EH (cell line): ENCODE measurements at regions not wholly inside any gene's neighbourhood (a gene's known extent, or its start where the extent isn't known, plus 50 kb on each side); places are given as distances from the start of the nearest gene placed in this dataset.

ENCODE experiments used
- DNase-seq: peaks from one replicate; pipeline ENCODE4 v3.0.0-alpha.2; 2015; ENCODE audit warnings: low read depth

DNA sequence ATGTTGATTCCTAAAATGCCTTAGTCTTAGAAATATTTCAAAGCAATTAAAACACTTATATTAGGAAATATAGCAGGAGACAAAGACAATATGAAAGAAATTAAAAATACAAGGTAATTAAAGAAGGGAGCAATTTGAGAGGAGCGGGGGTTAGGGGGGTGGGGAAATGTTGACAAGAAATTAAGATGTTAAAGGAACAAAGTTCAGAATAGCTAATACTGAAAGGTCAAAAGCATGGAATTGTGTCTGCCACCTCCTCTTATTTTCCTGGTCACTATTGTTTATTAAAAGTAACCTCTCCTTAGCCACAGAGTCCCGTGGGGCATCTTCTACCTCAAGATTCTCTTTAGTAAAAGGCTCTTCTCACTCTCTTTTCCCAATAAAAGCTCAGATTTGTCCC is 244.1 kb downstream of the MREG start:
- DNase-seq: no peak

DNA sequence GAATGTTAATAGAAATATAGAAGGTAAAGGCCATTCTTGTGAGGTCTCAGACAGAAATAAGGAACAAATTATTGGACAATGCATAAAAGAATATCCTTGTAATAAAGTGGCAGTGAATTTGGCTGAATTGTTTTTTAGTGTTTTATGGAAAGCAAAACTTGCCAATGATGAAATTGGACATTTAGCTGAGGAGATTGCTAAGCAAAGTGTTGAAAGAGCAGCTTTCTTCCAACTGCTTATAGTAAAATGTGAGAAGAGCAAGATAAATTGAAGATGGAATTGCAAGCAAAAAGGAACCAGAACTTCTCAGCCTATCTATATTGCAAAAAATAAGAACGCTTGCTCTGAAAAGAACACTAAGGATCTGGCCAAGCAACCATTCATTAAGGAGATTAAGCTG is 245.7 kb downstream of the MREG start:
- DNase-seq: no peak

DNA sequence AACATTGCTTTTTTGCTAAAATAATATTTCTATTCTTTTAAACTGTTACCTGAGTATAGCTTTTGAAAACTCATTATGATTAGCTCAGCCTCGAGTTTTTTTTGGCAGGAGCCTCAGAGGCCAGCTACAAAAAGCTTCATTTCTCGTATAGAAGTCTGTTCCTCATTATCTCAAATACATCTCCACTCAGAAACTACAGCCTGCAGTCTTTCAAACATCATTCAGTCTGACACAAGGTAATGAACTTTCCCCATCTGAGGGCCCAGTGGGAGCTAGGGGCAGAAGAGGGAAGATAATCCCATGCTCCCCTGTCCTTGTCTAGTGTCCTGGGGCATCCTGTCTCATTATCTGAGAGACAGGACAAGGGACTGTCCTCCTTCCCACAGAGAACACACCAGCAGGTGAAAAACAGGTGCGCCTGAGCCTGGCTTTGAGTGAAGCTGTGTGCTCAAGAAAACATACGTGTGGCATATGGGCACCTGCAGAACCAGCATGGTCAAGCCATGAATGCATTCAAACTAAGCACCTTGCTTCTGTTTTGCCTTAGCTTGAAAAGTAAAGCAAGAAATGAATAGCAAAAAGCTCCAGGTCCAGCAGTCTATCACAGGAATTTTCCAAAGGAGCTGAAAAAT is 247.5 kb downstream of the MREG start:
- DNase-seq: no peak

DNA sequence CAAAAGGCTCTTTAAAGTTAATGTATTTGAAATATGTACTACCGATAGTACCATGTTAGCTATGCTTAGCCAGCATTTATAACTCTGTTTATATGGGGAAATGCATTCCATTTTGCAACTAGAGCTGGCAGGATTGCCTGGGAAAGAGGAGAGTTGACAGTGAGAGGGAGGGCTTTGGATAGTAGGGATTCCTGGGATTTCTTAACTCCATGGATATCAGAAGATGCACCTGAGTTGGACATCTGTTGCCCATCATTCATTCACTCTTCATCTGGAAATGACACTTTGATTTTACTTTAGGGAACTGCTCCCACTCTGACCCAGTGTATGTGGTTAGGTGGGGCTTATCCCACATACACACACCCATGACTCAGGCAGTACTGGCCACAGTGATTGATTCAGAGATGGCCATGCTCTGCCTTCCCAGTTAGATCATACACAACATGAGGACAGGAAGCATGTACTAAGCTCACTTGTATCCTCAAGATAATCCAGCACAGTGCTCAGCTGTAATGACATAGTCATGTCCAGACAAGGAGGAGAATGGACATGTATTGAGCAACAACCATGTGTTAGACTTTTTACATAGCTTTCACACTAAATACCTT is 248.8 kb downstream of the MREG start:
- peak; percentile 80 for DNase-seq

DNA sequence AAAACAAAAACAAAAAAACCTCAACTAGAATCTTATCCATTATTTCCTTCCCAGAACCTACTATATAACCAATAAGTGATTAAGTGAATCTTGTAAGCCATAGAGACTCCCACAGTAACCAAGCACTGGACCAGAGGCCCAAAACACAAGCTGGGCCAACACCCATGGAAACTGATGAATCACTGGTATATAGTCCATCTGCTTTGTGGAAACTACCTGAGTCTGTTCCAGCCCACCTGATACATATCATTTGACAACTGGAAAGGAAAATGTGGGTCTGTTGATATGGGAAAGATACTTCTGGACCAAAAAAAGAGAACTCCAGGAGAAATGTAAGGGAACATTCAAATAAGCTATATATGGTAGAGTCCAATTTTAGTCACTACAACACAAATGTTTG is 252.8 kb downstream of the MREG start:
- no peak for DNase-seq

DNA sequence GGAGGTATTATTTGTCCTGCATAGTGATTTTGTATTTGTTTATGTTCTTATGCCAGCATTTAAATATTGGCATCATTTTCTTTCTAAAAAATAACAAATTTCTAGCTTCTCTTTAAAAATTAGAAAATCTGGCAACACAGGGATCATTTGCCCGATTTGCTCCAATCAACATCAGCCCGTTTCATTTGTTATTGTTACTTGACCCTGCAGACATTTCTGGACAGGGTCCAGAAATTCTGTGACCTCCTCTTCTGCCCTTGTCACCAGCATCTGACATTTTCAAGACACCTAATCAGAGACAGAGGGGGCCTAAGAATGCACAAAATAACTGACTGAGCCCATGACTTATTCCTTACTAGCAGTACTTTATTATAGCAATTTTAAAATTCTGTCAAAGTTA is 253.3 kb downstream of the MREG start:
- DNase-seq: no peak

DNA sequence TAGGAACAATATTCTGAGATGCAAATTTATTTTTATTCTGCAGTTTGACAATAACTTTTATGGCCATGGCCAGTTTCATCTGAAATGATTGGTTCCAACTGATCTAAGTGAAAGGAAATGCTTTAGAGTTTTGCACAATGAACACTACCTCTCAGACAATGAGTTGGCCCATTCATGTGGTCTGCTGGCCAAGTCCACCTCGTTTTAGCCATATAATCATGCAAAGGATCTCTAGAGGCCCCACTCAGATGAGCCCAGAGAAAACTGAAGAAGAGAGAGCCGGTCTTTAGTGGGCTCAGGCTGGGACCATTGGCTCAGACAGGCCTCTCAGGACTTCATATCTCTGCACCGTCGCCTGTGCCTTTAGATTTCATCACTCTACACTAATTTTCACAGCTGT is 254.7 kb downstream of the MREG start:
- DNase-seq: peak; percentile 74

DNA sequence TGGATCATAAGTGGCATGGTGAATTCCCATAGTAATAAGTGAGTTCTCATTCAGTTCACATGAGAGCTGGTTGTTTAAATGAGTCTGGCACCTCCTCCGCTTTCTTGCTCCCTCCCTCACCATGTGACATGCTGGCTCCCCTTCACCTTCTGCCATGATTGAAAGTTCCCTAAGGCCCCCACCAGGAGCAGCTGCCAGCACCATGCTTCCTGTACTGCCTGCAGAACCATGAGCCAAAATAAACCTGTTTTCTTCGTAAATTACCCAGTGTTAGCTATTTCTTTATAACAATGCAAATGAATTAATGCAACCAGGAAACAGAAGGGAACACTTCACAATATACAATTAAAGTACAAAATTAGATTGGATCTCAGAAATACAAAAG is 257.0 kb downstream of the MREG start:
- DNase-seq: no peak

DNA sequence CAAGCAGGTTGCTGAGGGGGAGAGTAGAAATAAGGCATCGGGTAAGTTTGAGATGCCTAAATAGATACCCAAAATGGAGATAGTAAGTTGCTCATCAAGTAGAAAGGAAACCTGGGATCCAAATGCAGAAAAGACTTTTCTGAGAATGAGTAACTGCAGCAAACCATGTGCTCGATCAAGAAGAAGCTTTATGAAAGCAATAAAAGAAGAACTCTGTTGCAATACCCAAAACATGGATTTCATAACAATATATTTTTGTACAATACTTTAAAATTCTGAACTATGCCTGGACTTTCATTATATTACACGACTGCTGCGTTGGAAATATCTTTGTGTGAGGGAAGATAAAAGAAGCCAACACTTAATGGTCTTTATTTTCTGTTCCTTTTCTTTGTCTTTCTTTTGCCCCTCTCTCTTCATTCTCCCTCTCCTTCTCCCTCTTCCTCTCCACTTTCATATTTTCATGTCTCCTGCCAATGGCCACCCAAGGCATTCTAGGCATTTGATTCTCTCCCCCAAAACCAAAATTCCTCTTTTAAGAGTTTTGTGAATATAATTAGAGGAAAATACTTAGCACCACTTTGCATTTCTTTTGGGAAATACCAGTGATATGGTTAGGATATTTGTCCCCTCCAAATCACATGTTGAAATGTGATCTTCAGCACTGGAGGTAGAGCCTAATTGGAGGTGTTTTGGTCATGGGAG is 257.6 kb downstream of the MREG start:
- peak; percentile 60 for DNase-seq

DNA sequence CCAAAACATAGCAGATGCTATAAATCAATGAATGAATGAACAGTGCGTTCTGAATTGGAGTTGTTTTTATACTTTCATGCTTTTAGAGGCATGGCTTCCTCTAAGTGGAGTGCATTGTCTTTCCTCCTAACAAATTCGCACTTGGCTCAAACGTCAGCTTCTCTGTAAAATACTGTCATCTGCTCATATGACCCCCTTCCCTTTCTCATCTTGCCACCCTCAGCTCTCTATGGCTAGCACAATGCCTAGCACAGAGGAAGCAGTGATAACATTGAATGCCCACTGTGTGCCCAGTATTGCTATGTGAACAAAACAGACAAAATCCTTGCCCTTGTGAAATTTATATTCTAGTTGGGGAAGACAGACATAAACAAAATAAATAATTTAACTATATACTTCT is 258.8 kb downstream of the MREG start:
- DNase-seq: no peak

DNA sequence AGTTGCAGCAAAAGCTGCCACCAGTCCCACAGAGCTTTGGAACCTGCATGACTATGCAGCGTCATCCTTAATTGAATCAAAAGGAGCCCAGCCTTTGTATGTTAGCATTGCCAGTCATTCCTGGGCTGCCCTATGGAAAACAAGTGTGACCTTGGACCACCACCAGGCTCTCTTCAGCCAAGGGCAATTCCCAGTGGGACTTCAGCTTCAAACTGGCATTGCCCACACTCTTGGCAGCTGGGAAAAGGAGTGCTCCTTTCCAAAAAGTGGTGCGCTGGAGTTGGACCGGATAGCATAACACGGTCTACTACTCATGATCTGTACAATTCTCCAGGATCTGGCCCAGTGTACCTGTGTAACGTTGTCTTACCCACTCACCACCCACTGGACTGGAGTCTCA is 259.5 kb downstream of the MREG start:
- no peak for DNase-seq

DNA sequence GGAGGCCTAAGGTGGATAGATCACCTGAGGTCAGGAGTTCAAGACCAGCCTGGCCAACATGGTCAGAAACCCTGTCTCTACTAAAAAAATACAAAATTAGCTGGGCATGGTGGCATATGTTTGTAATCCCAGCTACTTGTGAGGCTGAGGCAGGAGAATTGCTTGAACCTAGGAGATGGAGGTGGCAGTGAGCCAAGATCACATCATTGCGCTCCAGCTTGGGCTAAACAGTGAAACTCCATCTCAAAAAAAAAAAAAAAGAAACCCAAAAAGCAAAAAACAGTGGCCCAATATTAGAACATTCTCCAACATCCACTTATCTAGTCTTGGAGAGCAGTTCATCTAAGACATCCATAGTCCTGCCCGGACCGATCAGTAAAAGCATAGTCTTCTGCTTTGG is 260.4 kb downstream of the MREG start:
- no peak for DNase-seq

DNA sequence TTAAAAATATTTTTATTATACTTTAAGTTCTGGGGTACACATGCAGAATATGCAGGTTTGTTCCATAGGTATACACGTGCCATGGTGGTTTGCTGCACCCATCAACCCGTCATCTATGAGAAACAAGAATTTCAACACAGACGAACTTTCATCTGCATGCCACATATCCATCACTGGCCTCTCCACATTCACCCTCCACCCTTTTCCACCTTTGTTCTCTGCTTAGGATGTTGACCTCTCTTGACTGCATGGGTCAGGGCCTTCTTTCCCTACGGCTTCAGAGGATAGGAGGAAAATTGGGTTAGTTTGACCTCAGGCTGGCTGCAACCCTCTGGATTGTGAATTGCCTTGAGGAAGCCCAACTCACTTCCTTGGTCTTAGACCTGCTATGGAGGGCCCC is 260.9 kb downstream of the MREG start:
- no peak for DNase-seq

DNA sequence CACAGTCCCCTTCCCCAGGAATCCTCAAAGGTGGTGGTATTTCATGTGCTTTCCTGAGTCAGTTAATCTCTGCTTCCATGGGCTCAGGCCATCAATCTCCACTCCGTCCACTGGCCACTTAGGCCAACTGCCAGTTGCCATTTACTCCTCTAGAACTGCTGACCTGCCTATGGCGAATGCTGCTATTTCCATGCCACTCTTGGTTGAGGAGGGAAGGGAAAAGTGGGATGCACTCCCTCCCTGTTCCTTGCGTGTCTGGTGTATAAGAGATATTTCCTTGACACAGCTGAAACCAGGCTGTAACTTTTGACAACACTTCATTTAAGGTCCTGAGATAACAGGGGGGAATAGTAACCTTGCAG is 261.5 kb downstream of the MREG start:
- DNase-seq: no peak

DNA sequence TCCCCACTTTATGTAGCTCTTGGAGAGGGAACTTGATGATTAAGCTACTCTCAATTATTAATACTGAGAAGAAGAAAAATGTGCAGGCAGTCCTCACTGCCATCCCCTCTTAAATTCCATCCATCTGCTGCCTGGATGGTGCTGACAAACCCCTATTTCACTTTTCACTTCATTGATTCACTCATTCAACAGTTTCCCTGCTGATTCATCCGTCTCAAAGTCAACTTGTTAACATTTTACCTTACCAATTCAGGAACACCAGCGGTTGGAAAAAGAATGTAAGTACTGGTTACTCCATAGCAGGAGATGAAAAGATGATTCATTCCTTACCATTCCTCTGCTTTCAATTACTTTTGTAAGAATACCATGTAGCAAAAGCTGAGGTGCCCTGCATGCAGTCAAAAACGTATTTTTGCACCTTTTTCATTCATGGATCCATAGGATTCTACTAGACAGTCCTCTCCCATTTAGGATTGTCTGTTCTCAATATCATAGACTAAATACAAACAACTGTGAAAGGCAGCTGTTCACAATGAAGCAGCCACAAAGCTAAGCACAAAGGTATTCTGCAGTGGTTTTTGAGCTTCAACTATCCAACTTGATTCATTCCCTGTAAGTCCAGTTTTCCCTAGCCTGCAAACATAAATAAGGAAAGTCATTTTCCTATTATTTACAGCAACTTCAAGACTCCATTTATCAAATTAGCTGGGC is 262.0 kb downstream of the MREG start:
- peak; percentile 89 for DNase-seq

DNA sequence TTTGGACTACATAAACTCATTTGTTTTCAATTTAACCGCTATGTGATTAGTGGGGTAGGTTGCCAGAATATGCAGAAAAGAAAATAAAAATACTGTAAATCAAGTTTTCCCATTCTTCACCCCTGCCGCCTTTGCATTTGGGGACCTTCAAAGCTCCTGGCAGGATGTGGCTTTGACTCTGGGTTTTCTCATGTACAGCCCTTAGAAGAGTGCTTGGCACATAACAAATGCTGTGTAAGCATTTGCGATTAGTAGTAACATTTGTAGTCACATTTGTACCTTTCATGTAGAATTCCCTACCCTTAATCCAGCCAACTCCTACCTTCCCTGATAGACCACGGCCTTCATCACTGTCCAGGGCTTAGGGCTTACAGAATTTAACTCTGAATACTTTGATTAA is 262.6 kb downstream of the MREG start:
- DNase-seq: no peak

DNA sequence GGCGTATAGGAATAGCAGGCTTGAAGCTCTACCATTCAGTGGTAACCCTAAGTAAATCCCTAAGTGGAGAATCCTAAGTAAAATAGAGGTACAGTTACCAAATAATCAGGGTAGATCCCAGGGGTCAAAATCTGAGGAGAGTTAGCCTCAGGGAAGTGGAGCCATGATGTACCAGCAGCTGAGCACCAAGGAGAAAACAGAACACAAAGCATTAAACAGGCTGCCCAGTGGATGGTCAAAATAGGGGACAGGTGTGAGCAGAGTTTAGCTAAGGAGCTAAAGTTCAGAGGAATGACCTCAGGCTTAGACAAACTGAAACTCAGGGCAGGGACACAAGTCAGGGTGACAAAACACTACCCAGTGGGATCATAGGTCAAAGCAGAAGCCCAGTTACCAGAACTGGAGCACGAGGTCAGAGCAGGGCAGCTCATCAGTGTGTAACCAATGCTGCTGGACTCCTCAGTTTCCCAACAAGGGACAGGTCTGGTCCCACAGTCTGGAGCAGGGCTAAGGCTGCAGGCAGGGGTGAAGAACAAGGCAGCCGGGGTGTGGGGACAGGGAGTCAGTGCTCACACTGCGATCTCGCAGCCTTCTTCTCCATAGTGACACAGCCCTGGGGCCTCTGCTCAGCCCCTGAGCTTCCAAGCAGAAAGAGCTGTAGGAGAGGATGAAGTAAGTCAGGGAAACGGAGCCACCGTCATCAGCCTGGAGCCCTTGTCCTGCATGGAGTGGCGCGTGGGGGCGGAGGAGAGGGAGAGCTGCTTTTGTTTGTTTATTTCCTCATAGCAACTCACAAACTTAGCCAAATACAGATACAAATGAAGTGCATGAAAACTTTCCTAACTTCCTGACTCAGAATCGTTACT is 264.0 kb downstream of the MREG start:
- peak; percentile 45 for DNase-seq

DNA sequence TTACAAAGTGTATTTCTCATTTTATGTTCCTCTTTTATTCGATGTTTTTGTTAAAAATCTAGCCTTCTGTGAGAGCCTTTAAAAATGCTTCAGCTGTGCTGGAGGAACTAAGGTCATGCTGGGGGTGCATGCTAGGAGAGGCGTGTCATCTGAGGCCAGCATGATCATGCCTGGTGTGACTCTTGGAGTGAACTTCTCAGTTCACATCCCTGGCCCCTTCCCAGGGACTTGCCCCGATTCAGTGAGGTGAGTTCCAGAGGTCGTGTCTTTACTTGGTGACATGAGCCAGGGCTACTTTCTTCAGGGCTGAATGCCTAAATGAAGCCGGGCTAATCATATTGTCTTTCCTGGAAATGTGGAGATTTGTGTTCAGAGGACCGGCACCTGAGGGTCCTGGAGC is 264.9 kb downstream of the MREG start:
- DNase-seq: peak; percentile 58

DNA sequence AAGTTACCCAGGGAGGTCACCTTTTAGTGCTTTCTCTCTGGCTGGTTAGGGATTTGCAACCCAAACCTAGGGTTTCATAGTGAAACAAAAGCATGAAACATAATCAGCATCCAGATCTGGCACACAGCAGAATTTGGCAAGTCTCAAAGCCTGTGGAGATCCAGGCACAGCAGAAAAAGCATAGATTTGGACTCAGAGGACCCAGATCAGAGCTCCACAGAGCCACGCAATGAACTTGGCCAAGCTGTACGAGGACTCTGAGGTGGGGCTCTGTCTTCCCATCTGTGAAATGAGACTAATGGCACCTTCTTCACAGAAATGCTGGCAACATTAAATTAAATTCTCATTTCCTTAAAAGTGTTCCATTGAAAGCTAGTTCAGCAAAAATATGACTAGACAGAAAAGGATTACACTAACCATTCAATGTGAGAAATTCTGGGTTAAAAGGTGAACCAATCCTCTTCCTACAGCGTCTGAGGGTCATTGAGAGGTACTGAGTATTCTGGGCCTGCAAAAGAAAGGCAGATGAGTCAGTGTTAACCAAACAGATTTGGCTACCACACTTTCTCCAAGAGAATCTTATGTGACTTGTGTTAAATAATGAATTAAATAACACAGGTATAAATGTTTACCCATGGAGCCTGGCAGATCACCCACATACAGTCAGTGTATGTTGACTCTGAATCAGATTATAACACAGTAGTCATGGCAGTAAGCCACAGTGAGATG is 266.3 kb downstream of the MREG start:
- DNase-seq: no peak

DNA sequence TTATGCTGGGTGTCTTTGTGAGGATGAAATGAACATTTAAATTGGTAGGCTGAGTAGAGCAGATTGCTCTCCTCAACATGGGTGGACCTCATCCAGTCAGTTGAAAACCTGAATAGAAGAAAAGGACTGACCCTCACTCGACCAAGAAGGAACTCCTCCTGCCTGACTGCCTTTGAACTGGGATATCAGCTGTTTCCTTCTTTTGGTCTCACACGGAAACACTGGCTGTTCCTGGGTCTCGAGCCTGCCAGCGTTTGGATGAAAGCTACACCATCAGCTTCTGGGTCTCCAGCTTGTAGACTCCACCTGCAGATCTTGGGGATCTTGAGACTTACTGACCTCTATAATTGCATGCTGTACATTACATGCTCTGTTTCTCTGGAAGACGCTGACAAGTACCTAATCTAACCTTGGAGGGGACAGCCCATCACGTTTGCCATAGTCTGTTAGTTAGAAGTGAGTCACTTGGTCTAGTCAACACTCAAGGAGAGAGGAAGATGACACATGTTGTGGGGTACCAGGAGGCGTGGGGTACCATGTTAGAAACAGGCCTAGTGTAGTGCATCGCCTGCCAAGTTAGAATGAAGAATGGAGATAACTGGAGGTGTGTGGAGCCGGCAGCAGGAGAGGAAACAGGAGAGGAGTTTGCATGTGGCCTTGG is 267.0 kb downstream of the MREG start:
- no peak for DNase-seq

DNA sequence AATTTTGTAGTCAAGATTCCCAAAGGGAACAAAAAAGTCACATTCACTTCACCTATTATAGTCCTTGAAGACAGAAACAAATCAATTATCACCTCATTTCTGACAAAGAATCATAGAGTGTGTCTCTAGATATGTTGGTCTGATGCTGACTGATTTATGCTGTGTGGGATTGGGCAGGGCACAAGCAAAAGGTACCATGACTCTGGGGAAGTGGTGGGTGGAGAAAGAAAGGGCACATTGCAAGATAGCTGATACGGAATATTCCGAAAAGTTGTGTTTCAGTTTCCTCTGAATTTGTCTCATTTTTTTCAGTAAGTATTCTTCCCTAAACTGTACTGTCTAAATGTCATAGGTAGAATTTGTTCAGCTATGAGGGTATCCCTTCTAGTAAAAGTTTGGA is 268.0 kb downstream of the MREG start:
- no peak for DNase-seq
